ENCODE measurements at regions not wholly inside any gene's neighbourhood (a gene's known extent, or its start where the extent isn't known, plus 50 kb on each side); places are given as distances from the start of the nearest gene placed in this dataset.

- DNase-seq, result no peak
These were observed 309.7 kb downstream of the QKI start for GRCh38 chr6:163724196-163724595.

GRCh38 chr6:163723759-163724158, 309.2 kb downstream of the QKI start:
- no peak for DNase-seq

GRCh38 chr6:163721922-163722692, 307.6 kb downstream of the QKI start:
- no peak for DNase-seq

- no peak for DNase-seq
These were observed 306.9 kb downstream of the QKI start for GRCh38 chr6:163721435-163721834.

GRCh38 chr6:163720460-163721235, 306.1 kb downstream of the QKI start:
- DNase-seq, result no peak

GRCh38 chr6:163720005-163720404, 305.5 kb downstream of the QKI start:
- DNase-seq, result no peak

GRCh38 chr6:163719028-163719742, 304.7 kb downstream of the QKI start:
- no peak for DNase-seq

- no peak for DNase-seq
These were observed 304.0 kb downstream of the QKI start for GRCh38 chr6:163718537-163718936.

- no peak for DNase-seq
These were observed 302.7 kb downstream of the QKI start for GRCh38 chr6:163717106-163717764.

GRCh38 chr6:163716690-163717089, 302.2 kb downstream of the QKI start:
- DNase-seq, result peak; percentile 28

- DNase-seq, result no peak
These were observed 301.3 kb downstream of the QKI start for GRCh38 chr6:163715846-163716245.

GRCh38 chr6:163714179-163714578, 299.7 kb downstream of the QKI start:
- no peak for DNase-seq

GRCh38 chr6:163712981-163713380, 298.5 kb downstream of the QKI start:
- DNase-seq, result no peak

GRCh38 chr6:163712566-163712961, 298.0 kb downstream of the QKI start:
- DNase-seq, result no peak

- peak; percentile 52 for DNase-seq
These were observed 297.4 kb downstream of the QKI start for GRCh38 chr6:163711615-163712565.

- DNase-seq, result no peak
These were observed 296.3 kb downstream of the QKI start for GRCh38 chr6:163710532-163711470.

- DNase-seq, result no peak
These were observed 295.2 kb downstream of the QKI start for GRCh38 chr6:163709693-163710092.

GRCh38 chr6:163709255-163709654, 294.7 kb downstream of the QKI start:
- DNase-seq, result no peak

GRCh38 chr6:163708466-163708865, 293.9 kb downstream of the QKI start:
- no peak for DNase-seq
